ENCODE measurements at regions not wholly inside any gene's neighbourhood (a gene's known extent, or its start where the extent isn't known, plus 50 kb on each side); places are given as distances from the start of the nearest gene placed in this dataset.

- Histone ChIP-seq H2AFZ (ENCODE audit: insufficient read depth, low read depth, low read length, poor library complexity, severe bottlenecking) (no peak overlapping the region), H3K4me1 (ENCODE audit: control insufficient read depth in 1 of 2, insufficient read depth in 2 of 2, low read length in 2 of 2) (no peaks in the 10 kb centered on the region), H4K20me1 (ENCODE audit: insufficient read depth, low read length) (no peaks in the 10 kb centered on the region), H3K27ac (ENCODE audit: low read depth in 1 of 2, low read length in 2 of 2) (no peak overlapping the region), H3K9ac (ENCODE audit: insufficient read depth, low read length, poor library complexity, severe bottlenecking) (no peak overlapping the region), H3K9me3 (replicated peaks in 1 of 2; ENCODE audit: control insufficient read depth in 1 of 2, insufficient read depth in 1 of 2, low read length in 2 of 2) (no peaks in the 10 kb centered on the region), H3K36me3 (replicated peaks in 1 of 2; ENCODE audit: control insufficient read depth in 1 of 2, insufficient read depth in 2 of 2, low read length in 2 of 2) (no peaks in the 10 kb centered on the region), H3K79me2 (ENCODE audit: insufficient read depth, low read length) (no peaks in the 10 kb centered on the region), H3K4me3 (replicated peaks in 1 of 3; ENCODE audit: low read depth in 2 of 3, low read length in 3 of 3) (no peak overlapping the region), H3K27me3 (ENCODE audit: control insufficient read depth in 2 of 2, insufficient read depth in 2 of 2, low read length in 2 of 2) (no peaks in the 10 kb centered on the region), H3K4me2 (replicated peaks; ENCODE audit: extremely low read depth, low read length, poor library complexity, severe bottlenecking) (no peak overlapping the region)
- no CpG with 5 or more reads among the region's 1 CpG for WGBS (ENCODE audit: insufficient coverage)
- Mint-ChIP-seq H3K9me3 (peaks cover under 1 to 4% (median 2%) of the 10 kb centered on the region in 7 donors), H3K27me3 (ENCODE audit: low read depth in 3 of 3) (no peaks in the 10 kb centered on the region), H3K36me3 (no peaks in the 10 kb centered on the region), H3K4me1 (no peaks in the 10 kb centered on the region), H3K27ac (no peak overlapping the region), H3K4me3 (no peak overlapping the region)
- intact Hi-C loops (cut with micrococcal nuclease): no loop called here
- TF ChIP-seq CTCF (IDR thresholded peaks at IDR 0.05): no peak
- no peak for DNase-seq
Observed at GRCh38 chr14:39967885-39968284, 535.7 kb upstream of the FBXO33 start.

DNA sequence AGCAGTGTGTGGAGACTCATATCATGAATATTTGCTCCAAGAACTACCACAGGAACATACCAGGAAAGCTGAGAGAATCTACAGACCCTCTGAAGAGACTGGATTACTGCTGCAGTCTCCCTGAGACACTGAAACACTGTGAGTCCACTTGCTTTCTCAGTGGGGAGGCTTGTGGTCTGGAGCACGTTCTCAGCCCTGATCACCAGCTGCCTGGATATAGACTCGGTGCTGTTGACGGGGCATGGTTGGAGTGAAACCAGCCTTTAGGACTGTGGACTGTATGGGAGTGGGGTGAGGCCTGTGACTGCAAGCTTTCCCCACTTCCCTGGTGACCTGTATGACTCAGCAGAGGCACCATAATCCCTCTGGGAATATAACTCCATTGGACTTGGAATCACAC lies 525.8 kb upstream of the FBXO33 start:
- no peak for TF ChIP-seq CTCF (IDR thresholded peaks at IDR 0.05)
- Mint-ChIP-seq H3K9me3 (peaks cover 2 to 11% (median 3%) of the 10 kb centered on the region in 7 donors), H3K4me3 (no peak overlapping the region), H3K4me1 (no peaks in the 10 kb centered on the region), H3K36me3 (no peaks in the 10 kb centered on the region), H3K27ac (no peak overlapping the region), H3K27me3 (ENCODE audit: low read depth in 3 of 3) (no peaks in the 10 kb centered on the region)
- Histone ChIP-seq H4K20me1 (ENCODE audit: insufficient read depth, low read length) (no peaks in the 10 kb centered on the region), H3K9me3 (replicated peaks in 1 of 2; ENCODE audit: control insufficient read depth in 1 of 2, insufficient read depth in 1 of 2, low read length in 2 of 2) (no peaks in the 10 kb centered on the region), H3K27me3 (ENCODE audit: control insufficient read depth in 2 of 2, insufficient read depth in 2 of 2, low read length in 2 of 2) (no peaks in the 10 kb centered on the region), H3K36me3 (replicated peaks in 1 of 2; ENCODE audit: control insufficient read depth in 1 of 2, insufficient read depth in 2 of 2, low read length in 2 of 2) (no peaks in the 10 kb centered on the region), H2AFZ (ENCODE audit: insufficient read depth, low read depth, low read length, poor library complexity, severe bottlenecking) (no peak overlapping the region), H3K4me2 (replicated peaks; ENCODE audit: extremely low read depth, low read length, poor library complexity, severe bottlenecking) (no peak overlapping the region), H3K27ac (ENCODE audit: low read depth in 1 of 2, low read length in 2 of 2) (no peak overlapping the region), H3K4me3 (replicated peaks in 1 of 3; ENCODE audit: low read depth in 2 of 3, low read length in 3 of 3) (no peak overlapping the region), H3K4me1 (ENCODE audit: control insufficient read depth in 1 of 2, insufficient read depth in 2 of 2, low read length in 2 of 2) (no peaks in the 10 kb centered on the region), H3K79me2 (ENCODE audit: insufficient read depth, low read length) (no peaks in the 10 kb centered on the region), H3K9ac (ENCODE audit: insufficient read depth, low read length, poor library complexity, severe bottlenecking) (no peak overlapping the region)
- 90% methylated on average over 3 of the region's 3 CpGs for WGBS (ENCODE audit: insufficient coverage)
- no peak for DNase-seq
- intact Hi-C loops (cut with micrococcal nuclease): no loop called here
